ENCODE measurements at regions not wholly inside any gene's neighbourhood (a gene's known extent, or its start where the extent isn't known, plus 50 kb on each side); places are given as distances from the start of the nearest gene placed in this dataset.
A peak's percentile ranks its signal among the peaks of the same experiment; 100 is the strongest.
"Not testable (repeated sequence)": the region's sequence is repeated elsewhere in the genome, so short reads cannot be mapped to it uniquely, and the experiment has no call there.

GRCh38 chr16:29287871-29288535, 118.5 kb downstream of the NPIPB11 start:
- not testable (repeated sequence) for H3K36me3 ChIP-seq; DNase-seq; H3K27ac ChIP-seq; H3K4me3 ChIP-seq; H3K27me3 ChIP-seq; ATAC-seq (ENCODE audit: low FRiP score in 2 of 2); H3K9me3 ChIP-seq
- peaks cover 7 to 37% (median 12%) of the 10 kb centered on the region in 4 donors for H3K4me1 ChIP-seq
- WGBS, 2 donors, result 86 to 88% methylated on average over 8 to 9 of the region's 14 CpGs

- DNase-seq, H3K27ac ChIP-seq: not testable (repeated sequence)
Measured at GRCh38 chr16:29287246-29287645, 119.3 kb downstream of the NPIPB11 start.

GRCh38 chr16:29286796-29287195, 119.7 kb downstream of the NPIPB11 start:
- H3K9me3 ChIP-seq; ATAC-seq (ENCODE audit: low FRiP score in 2 of 2); H3K27ac ChIP-seq; H3K36me3 ChIP-seq; H3K4me3 ChIP-seq; H3K27me3 ChIP-seq: not testable (repeated sequence)
- WGBS, 2 donors, result 93 to 96% methylated on average over 14 to 18 of the region's 19 CpGs
- DNase-seq, result peak in 1 of 2 donors; percentile 34
- peaks cover 7 to 36% (median 10%) of the 10 kb centered on the region in 4 donors for H3K4me1 ChIP-seq

More at GRCh38 chr16:29287246-29287645, 119.3 kb downstream of the NPIPB11 start:
- not testable (repeated sequence) for H3K36me3 ChIP-seq; ATAC-seq (ENCODE audit: low FRiP score in 2 of 2); H3K9me3 ChIP-seq; H3K27me3 ChIP-seq; H3K4me3 ChIP-seq
- WGBS, 2 donors, result 93 to 98% methylated on average over 2 to 4 of the region's 5 CpGs
- H3K4me1 ChIP-seq, result peaks cover 7 to 37% (median 12%) of the 10 kb centered on the region in 4 donors

- not testable (repeated sequence) for H3K4me3 ChIP-seq; DNase-seq; H3K27me3 ChIP-seq; H3K27ac ChIP-seq; H3K9me3 ChIP-seq; ATAC-seq (ENCODE audit: low FRiP score in 2 of 2); H3K36me3 ChIP-seq
- 92 to 93% methylated on average over 14 to 15 of the region's 15 CpGs for WGBS, 2 donors
- H3K4me1 ChIP-seq, result peaks cover 4 to 30% (median 7%) of the 10 kb centered on the region in 4 donors
Measured at GRCh38 chr16:29286161-29286560, 120.3 kb downstream of the NPIPB11 start.

- H3K9me3 ChIP-seq; H3K4me3 ChIP-seq; H3K36me3 ChIP-seq; ATAC-seq (ENCODE audit: low FRiP score in 2 of 2); H3K27me3 ChIP-seq; H3K27ac ChIP-seq: not testable (repeated sequence)
- peak in 1 of 2 donors; percentile 66 for DNase-seq
- 32 to 64% methylated on average over 15 to 32 of the region's 32 CpGs for WGBS, 2 donors
- peaks cover 0 to 21% (median under 1%) of the 10 kb centered on the region in 4 donors for H3K4me1 ChIP-seq
Measured at GRCh38 chr16:29285151-29285885, 121.2 kb downstream of the NPIPB11 start.

- ATAC-seq (ENCODE audit: low FRiP score in 2 of 2); H3K9me3 ChIP-seq; H3K27ac ChIP-seq; DNase-seq; H3K4me3 ChIP-seq; H3K36me3 ChIP-seq; H3K27me3 ChIP-seq: not testable (repeated sequence)
- H3K4me1 ChIP-seq, result peaks cover 0 to 16% (median 0%) of the 10 kb centered on the region in 4 donors
- 76 to 100% methylated on average over 1 to 5 of the region's 5 CpGs for whole genome bisulfite sequencing, 2 donors
Measured at GRCh38 chr16:29284723-29285122, 121.8 kb downstream of the NPIPB11 start.

- H3K4me3 ChIP-seq; H3K27me3 ChIP-seq; H3K9me3 ChIP-seq; H3K36me3 ChIP-seq; H3K27ac ChIP-seq; DNase-seq; ATAC-seq (ENCODE audit: low FRiP score in 2 of 2): not testable (repeated sequence)
- 72 to 81% methylated on average over 3 to 4 of the region's 4 CpGs for WGBS, 2 donors
- peaks cover 0 to 11% (median 0%) of the 10 kb centered on the region in 4 donors for H3K4me1 ChIP-seq
Measured at GRCh38 chr16:29284159-29284558, 122.4 kb downstream of the NPIPB11 start.

GRCh38 chr16:29278097-29278871, 128.2 kb downstream of the NPIPB11 start:
- H3K36me3 ChIP-seq; H3K9me3 ChIP-seq; DNase-seq; ATAC-seq (ENCODE audit: low FRiP score in 2 of 2); H3K27ac ChIP-seq; H3K4me1 ChIP-seq; H3K4me3 ChIP-seq; H3K27me3 ChIP-seq: not testable (repeated sequence)
- 44 to 49% methylated on average over 5 of the region's 8 CpGs for WGBS, 2 donors

GRCh38 chr16:29276446-29276845, 130.1 kb downstream of the NPIPB11 start:
- H3K9me3 ChIP-seq; H3K36me3 ChIP-seq; H3K27me3 ChIP-seq; H3K27ac ChIP-seq; H3K4me3 ChIP-seq; DNase-seq; ATAC-seq (ENCODE audit: low FRiP score in 2 of 2); H3K4me1 ChIP-seq: not testable (repeated sequence)
- WGBS, 2 donors, result 84 to 89% methylated on average over 5 of the region's 5 CpGs

GRCh38 chr16:29274055-29275035, 132.2 kb downstream of the NPIPB11 start:
- H3K27ac ChIP-seq, result not testable (repeated sequence)

GRCh38 chr16:29273298-29274054, 133.0 kb downstream of the NPIPB11 start:
- not testable (repeated sequence) for H3K27me3 ChIP-seq; DNase-seq; H3K9me3 ChIP-seq; H3K4me1 ChIP-seq; H3K4me3 ChIP-seq; ATAC-seq (ENCODE audit: low FRiP score in 2 of 2); H3K36me3 ChIP-seq; H3K27ac ChIP-seq
- WGBS, 2 donors, result 92% methylated on average over 9 of the region's 9 CpGs

More at GRCh38 chr16:29274055-29275035, 132.2 kb downstream of the NPIPB11 start:
- not testable (repeated sequence) for H3K4me3 ChIP-seq; H3K36me3 ChIP-seq; H3K4me1 ChIP-seq; ATAC-seq (ENCODE audit: low FRiP score in 2 of 2); H3K9me3 ChIP-seq; H3K27me3 ChIP-seq; DNase-seq
- 95 to 96% methylated on average over 12 of the region's 12 CpGs for WGBS, 2 donors
